Activated CD4-positive, alpha-beta T cell treated with anti-CD3 and anti-CD28 coated beads for 36 hours (primary cell): ENCODE measurements at regions not wholly inside any gene's neighbourhood (a gene's known extent, or its start where the extent isn't known, plus 50 kb on each side); places are given as distances from the start of the nearest gene placed in this dataset.
A peak's percentile ranks its signal among the peaks of the same experiment; 100 is the strongest.

ENCODE experiments used
- ATAC-seq: fragments of 200-7000 bp; cut with Tn5 transposase; one replicate; pipeline ENCODE4 v1.10.0; 2021; ENCODE audit warnings: mild to moderate bottlenecking, moderate library complexity
- CTCF ChIA-PET: fragments of 350-600 bp; sonication (Branson Sonifier 250); formaldehyde crosslinking; loops from one replicate; lab custom pipeline; 2021; ENCODE audit warnings: antibody characterized with exemption; lab: Charles Lee
- POLR2A ChIA-PET: fragments of 350-600 bp; sonication (Branson Sonifier 250); formaldehyde crosslinking; loops from one replicate; lab custom pipeline; 2021; ENCODE audit warnings: antibody characterized with exemption, inconsistent platforms; lab: Charles Lee
- DNase-seq: peaks from one replicate; pipeline ENCODE4 v3.0.0-alpha.2; 2020
- H3K27ac Mint-ChIP-seq: one replicate; pipeline ENCODE4 v1.8.0; 2021; ENCODE audit warnings: mixed read lengths
- H3K27me3 Mint-ChIP-seq: one replicate; pipeline ENCODE4 v1.8.0; 2021; ENCODE audit warnings: mixed read lengths
- H3K36me3 Mint-ChIP-seq: one replicate; pipeline ENCODE4 v1.8.0; 2021; ENCODE audit warnings: low read depth, mixed read lengths
- H3K4me1 Mint-ChIP-seq: one replicate; pipeline ENCODE4 v1.8.0; 2021; ENCODE audit warnings: mixed read lengths
- H3K4me3 Mint-ChIP-seq: one replicate; pipeline ENCODE4 v1.8.0; 2021; ENCODE audit warnings: mild to moderate bottlenecking, moderate library complexity, mixed read lengths
- H3K9me3 Mint-ChIP-seq: one replicate; pipeline ENCODE4 v1.8.0; 2021; ENCODE audit warnings: low read depth, mixed read lengths
- intact Hi-C, 2 experiments: fragments of 100-400 bp; cut with DNase I in 1 of 2; cut with micrococcal nuclease in 1 of 2; formaldehyde crosslinking; loops; one replicate each; pipeline versions ENCODE4 v1.14.2 to v1.15.1; 2022 to 2024; cut with DNase I, micrococcal nuclease

DNA sequence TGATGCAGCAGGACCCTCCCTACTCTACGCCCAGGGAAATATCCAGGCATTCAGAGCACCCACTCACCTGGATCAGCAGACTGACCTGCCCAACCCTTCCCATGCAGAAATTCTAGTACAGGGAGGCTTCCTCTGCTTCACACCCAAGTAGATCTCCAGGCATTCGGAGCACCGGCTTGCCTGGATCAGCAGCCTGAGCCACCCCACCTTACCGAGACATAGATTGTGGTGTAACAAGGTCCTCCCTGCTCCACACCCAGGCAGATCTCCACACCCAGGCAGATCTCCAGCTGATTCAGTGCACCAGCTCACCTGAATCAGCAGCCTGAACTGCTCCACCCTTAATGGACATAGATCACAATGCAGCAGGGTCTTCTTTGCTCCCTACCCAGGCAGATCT, 215.1 kb upstream of the CPEB2 start:
- Mint-ChIP-seq H3K27me3 (peaks cover 17% of the 10 kb centered on the region), H3K4me3 (no peak overlapping the region), H3K4me1 (peaks cover 38% of the 10 kb centered on the region), H3K9me3 (peaks cover 8% of the 10 kb centered on the region), H3K36me3 (peaks cover 6% of the 10 kb centered on the region), H3K27ac (no peak overlapping the region)
- DNase-seq, result no peak
- intact Hi-C loops, result loop anchor here (10.0 kb wide), 3 partner anchors 868 to 1132 kb away; partner anchors contain the start of gene FBXL5 (in 1 of the 2)
- POLR2A ChIA-PET, result no interaction called here
- CTCF ChIA-PET, result interaction anchor here (0.6 to 1.8 kb wide), 7 partner anchors 20 to 1132 kb away, joined by 3 to 5 read pairs (median 3); no protein-coding TSS in a partner anchor
- no peak for ATAC-seq

DNA sequence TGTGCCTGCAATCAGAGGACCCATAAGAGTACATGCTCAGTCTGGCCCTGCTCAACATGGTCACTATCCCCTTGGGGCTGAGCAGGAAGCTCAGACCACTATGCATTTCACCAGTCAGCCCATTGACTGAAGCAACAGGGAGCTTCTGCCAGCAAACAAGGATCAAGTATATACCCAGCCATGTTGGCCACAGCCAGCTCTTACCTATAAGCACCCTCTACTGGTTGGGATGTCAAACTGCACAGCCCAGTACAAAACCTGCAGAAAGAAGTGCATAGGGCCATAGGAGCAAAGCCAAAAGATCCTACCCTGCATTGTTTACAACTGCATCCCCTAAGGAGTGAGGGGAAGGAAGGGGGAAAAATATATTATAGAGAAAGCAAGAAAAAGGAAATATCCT, 214.4 kb upstream of the CPEB2 start:
- H3K4me3 Mint-ChIP-seq, result no peak overlapping the region
- DNase-seq (peak; percentile 42), ATAC-seq (peak; percentile 27)
- H3K36me3 Mint-ChIP-seq, result peaks cover 6% of the 10 kb centered on the region
- intact Hi-C loops, result loop anchor here (1.0 to 10.0 kb wide), 5 partner anchors 38 to 1133 kb away; partner anchors contain the start of gene FBXL5 (in 1 of the 2)
- peaks cover 8% of the 10 kb centered on the region for H3K9me3 Mint-ChIP-seq
- no peak overlapping the region for H3K27ac Mint-ChIP-seq
- ChIA-PET CTCF (interaction anchor here (0.6 to 1.8 kb wide), 12 partner anchors 17 to 1132 kb away, joined by 3 to 5 read pairs (median 3); no protein-coding TSS in a partner anchor), POLR2A (no interaction called here)
- peaks cover 35% of the 10 kb centered on the region for H3K4me1 Mint-ChIP-seq
- H3K27me3 Mint-ChIP-seq, result peaks cover 18% of the 10 kb centered on the region

DNA sequence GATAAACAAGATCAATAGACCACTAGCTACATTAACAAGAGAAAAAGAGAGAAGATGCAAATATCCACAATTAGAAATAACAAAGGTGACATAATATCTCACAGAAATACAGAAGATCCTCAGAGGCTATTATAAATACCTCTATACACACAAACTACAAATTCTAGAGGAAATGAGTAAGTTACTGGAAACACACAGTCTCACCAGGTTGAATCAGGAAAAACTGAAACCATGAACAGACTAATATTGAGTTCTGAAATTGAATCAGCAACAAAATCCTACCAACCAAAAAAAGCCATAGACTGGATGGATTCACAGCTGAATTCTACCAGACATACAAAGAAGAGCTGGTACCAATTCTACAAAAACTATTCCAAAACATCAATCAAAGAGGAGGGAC, 211.8 kb upstream of the CPEB2 start:
- intact Hi-C loops, result loop anchor here (1.0 to 5.0 kb wide), 3 partner anchors 8 to 898 kb away; no protein-coding TSS in a partner anchor
- POLR2A ChIA-PET, result interaction anchor here (0.7 kb wide), 1 partner anchor 66 kb away, joined by 3 read pairs; no protein-coding TSS in a partner anchor

DNA sequence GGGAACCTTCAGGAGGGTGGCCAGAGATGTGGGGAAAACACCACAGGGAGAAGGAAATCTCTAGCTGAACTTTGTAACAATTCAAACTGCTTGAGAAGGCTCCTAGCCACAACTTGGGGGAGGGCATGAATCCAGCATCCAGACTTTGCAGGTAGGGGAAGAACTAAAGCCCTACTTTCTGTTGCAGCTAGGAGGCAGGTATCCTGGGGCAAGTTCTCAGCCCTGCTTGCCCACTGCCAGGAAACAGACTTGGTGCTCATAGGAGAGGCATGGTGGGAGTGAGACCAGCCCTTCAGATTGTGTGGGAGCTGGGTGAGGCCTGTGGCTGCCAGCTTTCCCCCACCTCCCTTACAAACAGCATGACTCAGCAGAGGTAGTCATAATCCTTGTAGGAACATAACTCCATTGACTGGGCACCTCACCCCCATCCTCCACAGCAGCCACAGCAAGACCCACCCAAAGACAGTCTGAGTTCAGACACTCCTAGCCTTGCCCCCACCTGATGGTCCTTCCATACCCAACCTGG, 209.5 kb upstream of the CPEB2 start:
- Mint-ChIP-seq H3K27ac (no peak overlapping the region), H3K27me3 (peaks cover 36% of the 10 kb centered on the region), H3K9me3 (peaks cover 16% of the 10 kb centered on the region), H3K4me1 (peaks cover 27% of the 10 kb centered on the region), H3K4me3 (no peak overlapping the region), H3K36me3 (peaks cover 6% of the 10 kb centered on the region)
- intact Hi-C loops, result loop anchor here in 1 of 2 experiments (5.0 kb wide), 1 partner anchor 900 kb away; no protein-coding TSS in a partner anchor
- ChIA-PET CTCF (interaction anchor here (1.2 kb wide), 1 partner anchor 51 kb away, joined by 3 read pairs; no protein-coding TSS in a partner anchor), POLR2A (no interaction called here)
- ATAC-seq, result no peak
- no peak for DNase-seq

More for the DNA sequence above, 211.8 kb upstream of the CPEB2 start:
- Mint-ChIP-seq H3K36me3 (peaks cover 6% of the 10 kb centered on the region), H3K4me3 (no peak overlapping the region), H3K9me3 (peaks cover 15% of the 10 kb centered on the region), H3K27ac (peak overlapping the region; percentile 16), H3K4me1 (peaks cover 27% of the 10 kb centered on the region), H3K27me3 (peaks cover 31% of the 10 kb centered on the region)
- DNase-seq (no peak), ATAC-seq (peak; percentile 74)
- CTCF ChIA-PET, result interaction anchor here (0.6 kb wide), 1 partner anchor 659 kb away, joined by 3 read pairs; no protein-coding TSS in a partner anchor

DNA sequence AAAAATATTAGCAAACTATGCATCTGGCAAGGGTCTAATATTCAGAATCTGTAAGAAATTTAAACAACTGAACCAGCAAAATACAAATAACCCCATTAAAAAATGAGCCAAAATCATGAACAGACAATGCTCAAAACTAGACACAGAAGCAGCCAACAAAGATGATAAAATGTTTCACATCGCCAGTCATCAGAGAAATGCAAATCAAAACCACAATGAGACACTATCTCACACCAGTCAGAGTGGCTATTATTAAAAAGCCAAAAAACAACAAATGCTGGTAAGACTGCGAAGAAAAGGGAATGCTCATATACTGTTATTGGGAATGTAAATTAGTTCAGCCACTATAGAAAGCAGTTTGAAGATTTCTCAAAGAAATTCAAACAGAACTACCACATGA, 201.3 kb upstream of the CPEB2 start:
- no peak for DNase-seq
- no peaks in the 10 kb centered on the region for H3K4me1 Mint-ChIP-seq
- H3K9me3 Mint-ChIP-seq, result peaks cover 16% of the 10 kb centered on the region
- no peak for ATAC-seq
- peaks cover 19% of the 10 kb centered on the region for H3K27me3 Mint-ChIP-seq
- intact Hi-C loops, result no loop called here
- no peak overlapping the region for H3K27ac Mint-ChIP-seq
- no peaks in the 10 kb centered on the region for H3K36me3 Mint-ChIP-seq
- no peak overlapping the region for H3K4me3 Mint-ChIP-seq
- ChIA-PET POLR2A (no interaction called here), CTCF (interaction anchor here (0.5 kb wide), 1 partner anchor 679 kb away, joined by 3 read pairs; no protein-coding TSS in a partner anchor)

DNA sequence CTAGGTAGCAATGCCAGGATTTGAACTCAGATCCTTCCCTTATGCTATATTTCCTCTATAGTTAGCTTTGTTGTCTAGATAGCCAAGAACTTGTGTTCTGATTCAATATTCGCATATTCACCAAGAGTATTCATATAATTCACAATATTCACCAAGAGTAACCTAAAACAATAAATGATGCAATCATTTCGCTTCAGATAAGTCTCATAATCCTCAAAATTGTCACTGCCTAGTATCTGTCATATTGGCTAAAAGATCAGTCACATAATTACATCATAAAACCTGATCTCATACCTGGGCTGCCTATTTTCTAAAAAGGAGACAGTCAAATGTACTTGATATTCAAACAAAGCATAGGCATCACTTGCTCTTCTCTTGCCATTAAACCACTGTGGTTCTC, 199.7 kb upstream of the CPEB2 start:
- ChIA-PET POLR2A (no interaction called here), CTCF (no interaction called here)
- intact Hi-C loops, result no loop called here
- Mint-ChIP-seq H3K4me3 (no peak overlapping the region), H3K4me1 (peaks cover under 1% of the 10 kb centered on the region), H3K27ac (no peak overlapping the region), H3K27me3 (peaks cover 15% of the 10 kb centered on the region), H3K36me3 (no peaks in the 10 kb centered on the region), H3K9me3 (peaks cover 16% of the 10 kb centered on the region)
- no peak for ATAC-seq
- DNase-seq, result no peak

DNA sequence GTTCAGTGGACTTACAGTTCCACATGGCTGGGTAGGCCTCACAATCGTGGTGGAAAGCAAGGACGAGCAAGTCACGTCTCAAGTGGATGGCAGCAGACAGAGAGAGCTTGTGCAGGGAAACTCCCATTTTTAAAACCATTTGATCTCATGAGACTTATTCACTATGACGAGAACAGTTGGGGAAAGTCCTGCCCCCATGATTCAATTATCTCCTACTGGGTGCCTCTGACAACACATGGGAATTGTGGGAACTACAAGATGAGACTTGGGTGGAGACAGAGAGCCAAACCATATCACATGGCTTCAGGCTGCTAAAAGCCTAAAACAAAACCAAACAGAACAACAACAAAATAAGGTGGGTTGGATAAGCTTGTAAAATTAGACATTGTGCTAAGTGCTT, 194.4 kb upstream of the CPEB2 start:
- CTCF ChIA-PET, result interaction anchor here (1.1 kb wide), 1 partner anchor 65 kb away, joined by 3 read pairs; no protein-coding TSS in a partner anchor
- Mint-ChIP-seq H3K27me3 (peaks cover 20% of the 10 kb centered on the region), H3K4me1 (peaks cover 4% of the 10 kb centered on the region), H3K27ac (no peak overlapping the region), H3K9me3 (no peaks in the 10 kb centered on the region), H3K4me3 (no peak overlapping the region), H3K36me3 (no peaks in the 10 kb centered on the region)
- intact Hi-C loops, result no loop called here
- DNase-seq, result no peak
- ATAC-seq, result no peak
- POLR2A ChIA-PET, result no interaction called here

DNA sequence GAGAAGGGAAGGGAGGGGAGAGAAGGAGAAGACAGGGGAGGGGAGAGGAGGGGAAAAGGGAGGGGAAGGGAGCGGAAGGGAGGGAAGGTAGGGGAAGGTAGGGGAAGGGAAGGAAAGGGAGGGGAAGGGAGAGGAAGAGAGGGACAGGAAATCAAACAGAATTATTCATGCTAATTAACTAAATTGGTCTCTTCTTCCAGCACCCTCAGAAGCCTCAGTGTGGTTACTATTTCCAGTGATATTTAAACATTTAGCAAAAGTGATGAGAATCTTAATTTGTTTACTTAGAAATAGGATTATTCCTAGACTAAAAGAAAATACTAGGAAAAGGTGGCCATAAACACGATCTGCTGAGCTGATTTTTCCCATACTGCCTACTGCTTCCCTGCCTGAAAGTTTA, 193.1 kb upstream of the CPEB2 start:
- no peak for ATAC-seq
- peaks cover 4% of the 10 kb centered on the region for H3K4me1 Mint-ChIP-seq

DNA sequence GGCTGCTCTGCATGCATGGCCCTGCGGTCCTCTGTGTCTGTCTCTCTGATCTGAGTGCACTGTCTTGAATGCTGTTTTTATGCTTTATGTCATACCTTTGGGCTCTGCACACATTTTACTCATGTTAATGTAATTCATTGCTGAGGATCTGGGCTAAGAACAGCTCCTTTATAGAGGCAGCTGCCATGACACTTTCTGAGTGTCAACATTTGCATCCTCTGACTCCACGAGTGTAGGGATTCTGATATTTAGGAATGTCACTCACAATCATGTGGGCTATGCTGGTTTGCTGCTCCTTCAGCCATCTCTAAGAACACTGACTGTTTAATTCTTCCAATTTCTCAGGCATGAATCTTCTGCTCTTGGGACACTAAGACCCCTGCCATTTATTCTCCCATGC, 192.2 kb upstream of the CPEB2 start:
- ATAC-seq, result no peak
- no peak for DNase-seq
- H3K4me3 Mint-ChIP-seq, result no peak overlapping the region
- no peak overlapping the region for H3K27ac Mint-ChIP-seq
- H3K4me1 Mint-ChIP-seq, result peaks cover 4% of the 10 kb centered on the region
- H3K9me3 Mint-ChIP-seq, result no peaks in the 10 kb centered on the region
- intact Hi-C loops, result no loop called here
- ChIA-PET CTCF (no interaction called here), POLR2A (no interaction called here)
- H3K27me3 Mint-ChIP-seq, result peaks cover 16% of the 10 kb centered on the region
- no peaks in the 10 kb centered on the region for H3K36me3 Mint-ChIP-seq

More for the DNA sequence above, 193.1 kb upstream of the CPEB2 start:
- no peaks in the 10 kb centered on the region for H3K36me3 Mint-ChIP-seq
- CTCF ChIA-PET, result no interaction called here
- DNase-seq, result no peak
- H3K27me3 Mint-ChIP-seq, result peaks cover 17% of the 10 kb centered on the region
- H3K9me3 Mint-ChIP-seq, result no peaks in the 10 kb centered on the region
- no peak overlapping the region for H3K4me3 Mint-ChIP-seq
- H3K27ac Mint-ChIP-seq, result no peak overlapping the region
- POLR2A ChIA-PET, result no interaction called here
- intact Hi-C loops, result no loop called here

DNA sequence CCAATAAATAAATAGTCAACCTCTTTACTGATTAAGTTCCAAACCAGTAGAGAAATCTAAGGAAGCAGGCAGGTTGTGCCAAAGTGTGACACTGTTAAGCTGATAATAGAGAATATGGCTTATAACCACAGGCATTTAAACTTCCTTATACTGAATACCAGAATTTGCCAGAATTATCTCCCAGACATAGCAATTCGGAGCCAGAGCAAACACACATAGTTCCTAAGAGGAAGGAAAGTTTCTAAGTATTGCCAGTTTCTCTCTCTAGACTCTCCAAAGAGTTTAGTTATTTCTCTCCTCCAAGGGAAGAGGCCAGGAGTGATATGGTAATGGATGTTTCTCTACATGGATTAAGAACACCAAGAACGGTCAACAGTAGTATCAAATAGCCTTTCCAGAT, 191.7 kb upstream of the CPEB2 start:
- no peaks in the 10 kb centered on the region for H3K36me3 Mint-ChIP-seq
- H3K27ac Mint-ChIP-seq, result no peak overlapping the region
- intact Hi-C loops, result no loop called here
- no peak for DNase-seq
- ATAC-seq, result no peak
- POLR2A ChIA-PET, result no interaction called here
- peaks cover 14% of the 10 kb centered on the region for H3K27me3 Mint-ChIP-seq
- peaks cover 4% of the 10 kb centered on the region for H3K4me1 Mint-ChIP-seq
- no peak overlapping the region for H3K4me3 Mint-ChIP-seq
- CTCF ChIA-PET, result no interaction called here
- H3K9me3 Mint-ChIP-seq, result no peaks in the 10 kb centered on the region

DNA sequence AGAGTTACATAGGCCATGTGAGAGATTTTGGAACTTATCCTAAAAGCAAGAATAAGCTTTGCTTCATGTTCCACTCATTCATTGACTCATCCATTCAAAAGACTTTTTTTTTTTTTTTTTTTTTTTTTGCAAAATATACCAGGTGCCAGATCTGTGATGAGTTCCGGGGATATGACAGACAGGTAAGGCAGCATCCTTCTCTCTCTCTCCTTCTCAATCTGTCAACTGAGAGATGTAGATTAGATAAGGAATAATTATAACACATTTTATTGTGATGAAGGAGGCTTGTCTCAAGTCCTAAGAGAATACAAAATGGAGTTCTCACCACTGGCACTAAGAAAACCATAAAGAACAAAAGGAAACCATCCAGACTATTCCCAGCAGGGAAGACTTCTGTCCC, 190.2 kb upstream of the CPEB2 start:
- Mint-ChIP-seq H3K27me3 (peaks cover 16% of the 10 kb centered on the region), H3K4me1 (peaks cover 4% of the 10 kb centered on the region), H3K36me3 (no peaks in the 10 kb centered on the region), H3K27ac (no peak overlapping the region), H3K4me3 (no peak overlapping the region), H3K9me3 (no peaks in the 10 kb centered on the region)
- DNase-seq (no peak), ATAC-seq (no peak)
- ChIA-PET POLR2A (no interaction called here), CTCF (no interaction called here)
- intact Hi-C loops, result no loop called here

DNA sequence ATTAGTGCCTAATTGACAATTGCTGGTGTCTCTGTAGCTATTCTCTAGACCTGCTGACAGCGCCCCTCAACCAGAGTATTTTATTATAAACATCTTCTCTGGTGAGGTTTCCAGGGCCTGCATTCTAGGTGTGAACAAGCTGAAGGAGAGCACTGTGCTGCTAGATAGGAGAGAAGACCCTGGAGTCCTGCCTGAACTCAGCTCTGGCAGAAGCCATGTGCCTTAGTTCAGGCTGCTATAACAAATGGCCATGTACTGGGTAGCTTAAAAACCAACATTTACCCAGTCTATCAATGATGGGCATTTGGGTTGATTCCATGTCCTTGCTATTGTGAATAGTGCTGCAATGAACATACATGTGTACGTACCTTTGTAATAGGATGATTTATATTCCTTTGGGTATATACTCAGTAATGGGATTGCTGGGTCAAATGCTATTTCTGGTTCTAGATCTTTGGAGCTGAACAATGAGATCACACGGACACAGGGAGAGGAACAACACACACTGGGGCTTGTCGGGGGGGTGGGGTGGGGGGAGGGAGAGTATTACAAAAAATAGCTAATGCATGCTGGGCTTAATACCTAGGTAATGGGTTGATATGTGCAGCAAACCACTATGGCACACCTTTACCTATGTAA, 185.5 kb upstream of the CPEB2 start:
- H3K27me3 Mint-ChIP-seq, result peaks cover 10% of the 10 kb centered on the region
- no peak for DNase-seq
- CTCF ChIA-PET, result no interaction called here
- no peak for ATAC-seq
- H3K27ac Mint-ChIP-seq, result no peak overlapping the region
- POLR2A ChIA-PET, result no interaction called here
- H3K4me1 Mint-ChIP-seq, result no peaks in the 10 kb centered on the region
- no peaks in the 10 kb centered on the region for H3K36me3 Mint-ChIP-seq
- no peak overlapping the region for H3K4me3 Mint-ChIP-seq
- intact Hi-C loops, result no loop called here
- H3K9me3 Mint-ChIP-seq, result no peaks in the 10 kb centered on the region
